ENCODE measurements at regions not wholly inside any gene's neighbourhood (a gene's known extent, or its start where the extent isn't known, plus 50 kb on each side); places are given as distances from the start of the nearest gene placed in this dataset.

- no peaks in the 10 kb centered on the region for H3K9me1 ChIP-seq (ENCODE audit: insufficient read depth, low read length)
- no peaks in the 10 kb centered on the region for H3K4me1 ChIP-seq (ENCODE audit: control insufficient read depth, insufficient read depth, low read length)
- dilution Hi-C loops (cut with HindIII; ENCODE audit: low sequenced_read_pairs, unreplicated experiment), result no loop called here
- no CpG with 5 or more reads among the region's 1 CpG for WGBS, 2 experiments (ENCODE audit: extremely low coverage in 2 of 2, insufficient read length in 1 of 2)
- no peak overlapping the region for H4K8ac ChIP-seq (ENCODE audit: low read depth in 2 of 2, low read length in 2 of 2)
- H2AK9ac ChIP-seq (replicated peaks; ENCODE audit: low read depth, low read length, poor library complexity), result no peak overlapping the region
- TF ChIP-seq CEBPB (IDR thresholded peaks at IDR 0.05; ENCODE audit: low read depth, low read length) (no peak), MXI1 (IDR thresholded peaks at IDR 0.05; ENCODE audit: borderline replicate concordance, low read depth, low read length) (no peak), RFX5 (IDR thresholded peaks at IDR 0.05; ENCODE audit: low read depth, low read length) (no peak), FOS (IDR thresholded peaks at IDR 0.05; ENCODE audit: low read depth, low read length) (no peak), POLR2A (IDR thresholded peaks at IDR 0.05; ENCODE audit: low read depth, low read length) (no peak), NFE2L2 (IDR thresholded peaks at IDR 0.05; ENCODE audit: low read depth, low read length) (no peak), USF2 (IDR thresholded peaks at IDR 0.05; ENCODE audit: low read depth, low read length) (no peak), SMC3 (IDR thresholded peaks at IDR 0.05; ENCODE audit: low read depth, low read length) (no peak), MAFK (IDR thresholded peaks at IDR 0.05; ENCODE audit: low read depth, low read length) (no peak), CHD1 (IDR thresholded peaks at IDR 0.05; ENCODE audit: low read depth, low read length) (no peak), MAZ (IDR thresholded peaks at IDR 0.05; ENCODE audit: borderline replicate concordance, low read depth, low read length) (no peak), RAD21 (IDR thresholded peaks at IDR 0.05; ENCODE audit: low read length) (no peak), BHLHE40 (IDR thresholded peaks at IDR 0.05; ENCODE audit: low read depth, low read length) (no peak), CTCF (conservative IDR thresholded peaks at IDR 0.05; ENCODE audit: low read depth, low read length) (no peak), ELK1 (IDR thresholded peaks at IDR 0.05; ENCODE audit: borderline replicate concordance, low read depth, low read length) (no peak), RCOR1 (IDR thresholded peaks at IDR 0.05; ENCODE audit: insufficient replicate concordance, low read length) (no peak)
- POLR2A ChIA-PET (ENCODE audit: unreplicated experiment), result no interaction called here
- no peak overlapping the region for H4K5ac ChIP-seq (ENCODE audit: low read depth, low read length)
- no peaks in the 10 kb centered on the region for H4K20me1 ChIP-seq (ENCODE audit: insufficient read depth, low read length)
- H3K36me3 ChIP-seq (ENCODE audit: control insufficient read depth, insufficient read depth, low read length), result no peaks in the 10 kb centered on the region
- no TSS peak for BruUV-seq (replicated peaks)
- H3K27me3 ChIP-seq (ENCODE audit: control insufficient read depth, insufficient read depth, low read length), result no peaks in the 10 kb centered on the region
- H2BK5ac ChIP-seq (ENCODE audit: low read depth, low read length, poor library complexity, severe bottlenecking), result no peak overlapping the region
- no peak overlapping the region for H2BK15ac ChIP-seq (ENCODE audit: low read depth, low read length)
- H4K91ac ChIP-seq (ENCODE audit: insufficient read depth, low read depth, low read length), result no peak overlapping the region
- peaks cover 9% of the 10 kb centered on the region; the same call in 1 of the 2 replicates for H3K9me3 ChIP-seq (ENCODE audit: control insufficient read depth, insufficient read depth, low read length)
- H3K9ac ChIP-seq (ENCODE audit: low read depth, low read length), result no peak overlapping the region
- no peak overlapping the region for H3K27ac ChIP-seq (ENCODE audit: insufficient read depth, low read length)
- H2BK20ac ChIP-seq (ENCODE audit: low read depth, low read length), result no peak overlapping the region
- no peak overlapping the region for H2AFZ ChIP-seq (replicated peaks; ENCODE audit: low read length, poor library complexity)
- no peak overlapping the region for H3K4ac ChIP-seq (ENCODE audit: low read depth, low read length)
- H2AK5ac ChIP-seq (ENCODE audit: low read depth, low read length), result no peak overlapping the region
- intact Hi-C loops (cut with micrococcal nuclease), result no loop called here
- no peaks in the 10 kb centered on the region for H3K79me1 ChIP-seq (ENCODE audit: low read depth in 1 of 2, low read length in 2 of 2)
- H3K14ac ChIP-seq (replicated peaks; ENCODE audit: low read depth, low read length), result no peak overlapping the region
- in situ Hi-C loops (cut with MboI; ENCODE audit: low sequenced_read_pairs), result no loop called here
- no peak overlapping the region for H3K4me2 ChIP-seq (ENCODE audit: low read depth, low read length)
- ATAC-seq (ENCODE audit: low read depth) (no peak), DNase-seq (no peak)
- H2BK120ac ChIP-seq (ENCODE audit: low read depth, low read length), result no peak overlapping the region
- H3K23ac ChIP-seq (ENCODE audit: low read depth, low read length), result no peak overlapping the region
- H3K56ac ChIP-seq (ENCODE audit: extremely low read depth, insufficient read depth, low read length), result no peak overlapping the region
- H3K18ac ChIP-seq (ENCODE audit: low read depth, low read length), result no peak overlapping the region
- CTCF ChIA-PET, result no interaction called here
- no peak overlapping the region for H3K4me3 ChIP-seq (ENCODE audit: insufficient read depth, low read depth, low read length)
These were observed 828.7 kb downstream of the TYW1 start for GRCh38 chr7:67825356-67825755.

Data from IMR-90 (cell line).